ENCODE measurements at regions not wholly inside any gene's neighbourhood (a gene's known extent, or its start where the extent isn't known, plus 50 kb on each side); places are given as distances from the start of the nearest gene placed in this dataset.
"Not testable (repeated sequence)": the region's sequence is repeated elsewhere in the genome, so short reads cannot be mapped to it uniquely, and the experiment has no call there.

GRCh38 chr3:63719796-63720445 is 67.4 kb downstream of the SNTN start:
- peaks cover 3% of the 10 kb centered on the region for H3K9me3 Mint-ChIP-seq (ENCODE audit: low read depth)
- no peaks in the 10 kb centered on the region for H3K36me3 Mint-ChIP-seq (ENCODE audit: low read depth)
- no peak overlapping the region for H3K27ac Mint-ChIP-seq

GRCh38 chr3:63720951-63721350 is 68.5 kb downstream of the SNTN start:
- H3K4me3 Mint-ChIP-seq; H3K4me1 Mint-ChIP-seq; H3K27ac Mint-ChIP-seq; CTCF ChIA-PET; DNase-seq; H3K27me3 Mint-ChIP-seq; POLR2A ChIA-PET; H3K9me3 Mint-ChIP-seq (ENCODE audit: low read depth); ATAC-seq; H3K36me3 Mint-ChIP-seq (ENCODE audit: low read depth); intact Hi-C loops (cut with DNase I, micrococcal nuclease): not testable (repeated sequence)

More at GRCh38 chr3:63719796-63720445, 67.4 kb downstream of the SNTN start:
- Mint-ChIP-seq H3K4me3 (no peak overlapping the region), H3K27me3 (no peaks in the 10 kb centered on the region), H3K4me1 (no peaks in the 10 kb centered on the region)
- intact Hi-C loops (cut with DNase I, micrococcal nuclease), result no loop called here
- ChIA-PET POLR2A (no interaction called here), CTCF (no interaction called here)
- DNase-seq (no peak), ATAC-seq (no peak)

GRCh38 chr3:63724987-63725386 is 72.5 kb downstream of the SNTN start:
- no peaks in the 10 kb centered on the region for H3K4me1 Mint-ChIP-seq
- H3K27me3 Mint-ChIP-seq, result peaks cover 3% of the 10 kb centered on the region
- DNase-seq (no peak), ATAC-seq (no peak)
- peaks cover 3% of the 10 kb centered on the region for H3K9me3 Mint-ChIP-seq (ENCODE audit: low read depth)
- no peak overlapping the region for H3K4me3 Mint-ChIP-seq
- intact Hi-C loops (cut with DNase I, micrococcal nuclease), result no loop called here
- ChIA-PET CTCF (no interaction called here), POLR2A (no interaction called here)
- H3K36me3 Mint-ChIP-seq (ENCODE audit: low read depth), result no peaks in the 10 kb centered on the region
- no peak overlapping the region for H3K27ac Mint-ChIP-seq

- no peaks in the 10 kb centered on the region for H3K36me3 Mint-ChIP-seq (ENCODE audit: low read depth)
- ATAC-seq (no peak), DNase-seq (no peak)
- no peak overlapping the region for H3K27ac Mint-ChIP-seq
- peaks cover 3% of the 10 kb centered on the region for H3K9me3 Mint-ChIP-seq (ENCODE audit: low read depth)
- ChIA-PET CTCF (no interaction called here), POLR2A (interaction anchor here (0.5 kb wide), 1 partner anchor 117 kb away, joined by 4 read pairs; no protein-coding TSS in a partner anchor)
- intact Hi-C loops (cut with DNase I, micrococcal nuclease), result no loop called here
- H3K27me3 Mint-ChIP-seq, result peaks cover 4% of the 10 kb centered on the region
- H3K4me3 Mint-ChIP-seq, result no peak overlapping the region
- no peaks in the 10 kb centered on the region for H3K4me1 Mint-ChIP-seq
Observed at GRCh38 chr3:63726656-63727055, 74.2 kb downstream of the SNTN start.

- DNase-seq, result no peak
- H3K36me3 Mint-ChIP-seq (ENCODE audit: low read depth), result no peaks in the 10 kb centered on the region
- peaks cover 4% of the 10 kb centered on the region for H3K27me3 Mint-ChIP-seq
- H3K27ac Mint-ChIP-seq, result no peak overlapping the region
- H3K4me1 Mint-ChIP-seq, result no peaks in the 10 kb centered on the region
- ChIA-PET POLR2A (interaction anchor here (0.5 kb wide), 1 partner anchor 118 kb away, joined by 4 read pairs; no protein-coding TSS in a partner anchor), CTCF (no interaction called here)
- ATAC-seq, result no peak
- H3K4me3 Mint-ChIP-seq, result no peak overlapping the region
- peaks cover 3% of the 10 kb centered on the region for H3K9me3 Mint-ChIP-seq (ENCODE audit: low read depth)
- intact Hi-C loops (cut with DNase I, micrococcal nuclease), result no loop called here
Observed at GRCh38 chr3:63727233-63727632, 74.8 kb downstream of the SNTN start.

- DNase-seq, result no peak
- Mint-ChIP-seq H3K4me3 (no peak overlapping the region), H3K9me3 (ENCODE audit: low read depth) (peaks cover 2% of the 10 kb centered on the region), H3K27ac (no peak overlapping the region), H3K4me1 (no peaks in the 10 kb centered on the region), H3K27me3 (peaks cover 6% of the 10 kb centered on the region), H3K36me3 (ENCODE audit: low read depth) (no peaks in the 10 kb centered on the region)
- ChIA-PET CTCF (no interaction called here), POLR2A (no interaction called here)
- intact Hi-C loops (cut with DNase I, micrococcal nuclease), result no loop called here
- ATAC-seq, result no peak
Observed at GRCh38 chr3:63731866-63732265, 79.4 kb downstream of the SNTN start.

- ATAC-seq; DNase-seq; H3K4me1 Mint-ChIP-seq; CTCF ChIA-PET; H3K36me3 Mint-ChIP-seq (ENCODE audit: low read depth); intact Hi-C loops (cut with DNase I, micrococcal nuclease); H3K4me3 Mint-ChIP-seq; H3K27me3 Mint-ChIP-seq; H3K9me3 Mint-ChIP-seq (ENCODE audit: low read depth); POLR2A ChIA-PET; H3K27ac Mint-ChIP-seq: not testable (repeated sequence)
Observed at GRCh38 chr3:63733278-63733677, 80.8 kb downstream of the SNTN start.

- CTCF ChIA-PET, result not testable (repeated sequence)
Observed at GRCh38 chr3:63734632-63735031, 82.2 kb downstream of the SNTN start.

GRCh38 chr3:63736757-63737156 is 82.3 kb upstream of the C3orf49 start:
- POLR2A ChIA-PET; H3K4me1 Mint-ChIP-seq; H3K9me3 Mint-ChIP-seq (ENCODE audit: low read depth); CTCF ChIA-PET; H3K27ac Mint-ChIP-seq; DNase-seq; H3K4me3 Mint-ChIP-seq; H3K36me3 Mint-ChIP-seq (ENCODE audit: low read depth); intact Hi-C loops (cut with DNase I, micrococcal nuclease); ATAC-seq; H3K27me3 Mint-ChIP-seq: not testable (repeated sequence)

More at GRCh38 chr3:63734632-63735031, 82.2 kb downstream of the SNTN start:
- POLR2A ChIA-PET; DNase-seq; H3K27me3 Mint-ChIP-seq; H3K4me1 Mint-ChIP-seq; H3K9me3 Mint-ChIP-seq (ENCODE audit: low read depth); H3K36me3 Mint-ChIP-seq (ENCODE audit: low read depth); intact Hi-C loops (cut with DNase I, micrococcal nuclease); H3K27ac Mint-ChIP-seq; ATAC-seq; H3K4me3 Mint-ChIP-seq: not testable (repeated sequence)

GRCh38 chr3:63738577-63738976 is 80.5 kb upstream of the C3orf49 start:
- DNase-seq; ATAC-seq; H3K36me3 Mint-ChIP-seq (ENCODE audit: low read depth); H3K4me1 Mint-ChIP-seq; H3K27me3 Mint-ChIP-seq; intact Hi-C loops (cut with DNase I, micrococcal nuclease); H3K9me3 Mint-ChIP-seq (ENCODE audit: low read depth); H3K4me3 Mint-ChIP-seq; CTCF ChIA-PET; POLR2A ChIA-PET; H3K27ac Mint-ChIP-seq: not testable (repeated sequence)

GRCh38 chr3:63739474-63739873 is 79.6 kb upstream of the C3orf49 start:
- ATAC-seq (no peak), DNase-seq (no peak)
- Mint-ChIP-seq H3K4me1 (no peaks in the 10 kb centered on the region), H3K9me3 (ENCODE audit: low read depth) (no peaks in the 10 kb centered on the region), H3K4me3 (no peak overlapping the region), H3K27me3 (peaks cover 2% of the 10 kb centered on the region), H3K36me3 (ENCODE audit: low read depth) (no peaks in the 10 kb centered on the region), H3K27ac (no peak overlapping the region)
- ChIA-PET POLR2A (no interaction called here), CTCF (no interaction called here)
- intact Hi-C loops (cut with DNase I, micrococcal nuclease), result no loop called here

GRCh38 chr3:63740116-63740515 is 79.0 kb upstream of the C3orf49 start:
- POLR2A ChIA-PET, result no interaction called here

GRCh38 chr3:63744693-63745092 is 74.4 kb upstream of the C3orf49 start:
- H3K27me3 Mint-ChIP-seq; H3K36me3 Mint-ChIP-seq (ENCODE audit: low read depth); H3K4me1 Mint-ChIP-seq; DNase-seq; H3K4me3 Mint-ChIP-seq; intact Hi-C loops (cut with DNase I, micrococcal nuclease); ATAC-seq; H3K27ac Mint-ChIP-seq; POLR2A ChIA-PET; CTCF ChIA-PET: not testable (repeated sequence)
- peaks cover 11% of the 10 kb centered on the region for H3K9me3 Mint-ChIP-seq (ENCODE audit: low read depth)

More at GRCh38 chr3:63740116-63740515, 79.0 kb upstream of the C3orf49 start:
- Mint-ChIP-seq H3K27me3 (peaks cover 2% of the 10 kb centered on the region), H3K27ac (no peak overlapping the region), H3K4me3 (no peak overlapping the region), H3K36me3 (ENCODE audit: low read depth) (no peaks in the 10 kb centered on the region), H3K9me3 (ENCODE audit: low read depth) (no peaks in the 10 kb centered on the region), H3K4me1 (no peaks in the 10 kb centered on the region)
- ATAC-seq, result no peak
- CTCF ChIA-PET, result no interaction called here
- DNase-seq, result no peak
- intact Hi-C loops (cut with DNase I, micrococcal nuclease), result no loop called here

All from activated CD4-positive, alpha-beta T cell treated with anti-CD3 and anti-CD28 coated beads for 36 hours (primary cell).